H1 (cell line): ENCODE measurements at regions not wholly inside any gene's neighbourhood (a gene's known extent, or its start where the extent isn't known, plus 50 kb on each side); places are given as distances from the start of the nearest gene placed in this dataset.

ENCODE experiments used
- CTCF ChIA-PET: fragments of 300-600 bp; sonication (Branson Sonifier 250); formaldehyde crosslinking; loops from one replicate; lab custom pipeline; 2021; ENCODE audit not compliant: partially characterized antibody; lab: Charles Lee
- POLR2A ChIA-PET: fragments of 300-600 bp; sonication (Branson Sonifier 250); formaldehyde crosslinking; loops from one replicate; lab custom pipeline; 2021; ENCODE audit warnings: inconsistent platforms; ENCODE audit not compliant: partially characterized antibody; lab: Charles Lee
- DNase-seq, 2 experiments: peaks; one replicate each; pipeline versions ENCODE4 v3.0.0 to v3.0.0-alpha.2; 2010 to 2022; ENCODE audit warnings: low spot score in 2 of 2, low read depth in 1 of 2, mixed read lengths in 1 of 2
- FAIRE-seq: peaks from 2 replicates; lab custom pipeline; 2011; peaks lifted over from hg19 to GRCh38; lab: Jason Lieb, UNC
- H2AFZ ChIP-seq: 2 replicates; pipeline ENCODE4 v1.8.1; 2012; ENCODE audit warnings: low read length, inconsistent platforms
- H2AK5ac ChIP-seq: 2 replicates; pipeline ENCODE4 v1.6.1; 2013; ENCODE audit warnings: low read depth, low read length
- H2BK120ac ChIP-seq: replicated peaks from 2 replicates; pipeline ENCODE3; 2013; ENCODE audit warnings: low read depth, low read length, inconsistent platforms
- H2BK12ac ChIP-seq: 2 replicates; pipeline ENCODE4 v1.6.1; 2013; ENCODE audit warnings: low read depth, low read length
- H2BK15ac ChIP-seq: 2 replicates; pipeline ENCODE4 v1.6.1; 2013; ENCODE audit warnings: low read length
- H2BK20ac ChIP-seq: 2 replicates; pipeline ENCODE4 v1.6.1; 2013; ENCODE audit warnings: low read length
- H2BK5ac ChIP-seq: 2 replicates; pipeline ENCODE4 v1.6.1; 2013; ENCODE audit warnings: low read depth, low read length
- H3K14ac ChIP-seq: 2 replicates; pipeline ENCODE4 v1.6.1; 2013; ENCODE audit warnings: inconsistent platforms; ENCODE audit not compliant: insufficient read length
- H3K18ac ChIP-seq: 2 replicates; pipeline ENCODE4 v1.6.1; 2013; ENCODE audit warnings: low read length; ENCODE audit errors: extremely low read depth
- H3K23ac ChIP-seq: 2 replicates; pipeline ENCODE4 v1.6.1; 2013; ENCODE audit warnings: inconsistent platforms; ENCODE audit not compliant: insufficient read length
- H3K23me2 ChIP-seq: 2 replicates; pipeline ENCODE4 v1.6.1; 2013; ENCODE audit warnings: low read depth, low read length
- H3K27ac ChIP-seq: 2 replicates; pipeline ENCODE4 v1.6.1; 2011; ENCODE audit warnings: low read depth, low read length, inconsistent platforms
- H3K27me3 ChIP-seq, 4 experiments: replicated peaks in 1 of 4; 1 replicate in 1 of 4; 2 replicates in 3 of 4; pipeline versions ENCODE4 v1.6.1 to v1.8.1; 2011 to 2013; ENCODE audit warnings: low read length in 3 of 4, mild to moderate bottlenecking in 3 of 4, inconsistent platforms in 2 of 4, mixed read lengths in 2 of 4, moderate library complexity in 1 of 4; ENCODE audit not compliant: control insufficient read depth in 3 of 4, insufficient read depth in 3 of 4; ENCODE audit errors: extremely low read depth in 1 of 4
- H3K36me3 ChIP-seq, 4 experiments: 2 replicates each; pipeline versions ENCODE4 v1.6.1 to v1.8.1; 2011 to 2013; ENCODE audit warnings: mild to moderate bottlenecking in 4 of 4, low read length in 3 of 4, moderate library complexity in 2 of 4, control low read depth in 1 of 4, inconsistent platforms in 1 of 4; ENCODE audit not compliant: insufficient read depth in 4 of 4, control insufficient read depth in 2 of 4
- H3K4ac ChIP-seq: replicated peaks from 2 replicates; pipeline ENCODE3; 2013; ENCODE audit warnings: low read length, low read depth, mixed read lengths, inconsistent platforms; ENCODE audit not compliant: insufficient read length
- H3K4me1 ChIP-seq, 4 experiments: replicated peaks in 1 of 4; 1 replicate in 1 of 4; 2 replicates in 3 of 4; pipeline versions ENCODE4 v1.6.1 to v1.8.1; 2011 to 2013; ENCODE audit warnings: low read length in 3 of 4, inconsistent platforms in 2 of 4, mixed read lengths in 1 of 4; ENCODE audit not compliant: insufficient read depth in 4 of 4, control insufficient read depth in 3 of 4
- H3K4me2 ChIP-seq, 2 experiments: 2 replicates each; pipeline versions ENCODE4 v1.6.1 to v1.8.1; 2011 to 2013; ENCODE audit warnings: low read depth in 2 of 2, low read length in 2 of 2, control low read depth in 1 of 2, inconsistent platforms in 1 of 2, mild to moderate bottlenecking in 1 of 2; ENCODE audit not compliant: insufficient read depth in 1 of 2
- H3K4me3 ChIP-seq, 4 experiments: fragments of 200-600, 300-600 bp in 1 of 4; sonication (generic), shearing (Covaris generic), sonication (Bioruptor Twin) in 1 of 4; 2 replicates each; pipeline versions ENCODE4 v1.5.1 to v1.8.1; 2011 to 2016; ENCODE audit warnings: low read length in 4 of 4, low read depth in 3 of 4, control low read depth in 2 of 4, inconsistent platforms in 2 of 4, mild to moderate bottlenecking in 2 of 4, mixed read lengths in 1 of 4, moderate library complexity in 1 of 4; ENCODE audit not compliant: insufficient read depth in 2 of 4; ENCODE audit errors: extremely low read depth in 1 of 4
- H3K56ac ChIP-seq: replicated peaks from 2 replicates; pipeline ENCODE3; 2013; ENCODE audit warnings: low read depth, mild to moderate bottlenecking, mixed read lengths, low read length, inconsistent platforms; ENCODE audit not compliant: insufficient read length
- H3K79me1 ChIP-seq: 2 replicates; pipeline ENCODE4 v1.6.1; 2013; ENCODE audit warnings: low read depth, low read length, control low read depth
- H3K79me2 ChIP-seq, 2 experiments: 2 replicates each; pipeline versions ENCODE4 v1.6.1 to v1.8.1; 2012 to 2013; ENCODE audit warnings: low read length in 2 of 2, mild to moderate bottlenecking in 2 of 2, inconsistent platforms in 1 of 2; ENCODE audit not compliant: insufficient read depth in 2 of 2, control insufficient read depth in 1 of 2
- H3K9ac ChIP-seq, 4 experiments: replicated peaks in 1 of 4; 1 replicate in 1 of 4; 2 replicates in 3 of 4; pipeline versions ENCODE4 v1.6.1 to v1.8.1; 2011 to 2013; ENCODE audit warnings: low read depth in 3 of 4, low read length in 3 of 4, control low read depth in 2 of 4, mild to moderate bottlenecking in 2 of 4, moderate library complexity in 2 of 4, inconsistent platforms in 1 of 4; ENCODE audit errors: extremely low read depth in 1 of 4
- H3K9me3 ChIP-seq, 2 experiments: 2 replicates each; pipeline versions ENCODE4 v1.6.1 to v1.8.1; 2012 to 2013; ENCODE audit warnings: mild to moderate bottlenecking in 2 of 2, moderate library complexity in 2 of 2, control low read depth in 1 of 2, inconsistent platforms in 1 of 2, low read depth in 1 of 2, low read length in 1 of 2, mixed read lengths in 1 of 2; ENCODE audit not compliant: insufficient read depth in 2 of 2
- H4K20me1 ChIP-seq, 2 experiments: replicated peaks in 1 of 2; 2 replicates each; pipeline versions ENCODE3 to v1.8.1; 2011 to 2013; ENCODE audit warnings: inconsistent platforms in 2 of 2, low read length in 2 of 2, mild to moderate bottlenecking in 1 of 2; ENCODE audit not compliant: insufficient read depth in 2 of 2, control insufficient read depth in 1 of 2
- H4K5ac ChIP-seq: 2 replicates; pipeline ENCODE4 v1.6.1; 2013; ENCODE audit warnings: low read length, low read depth, mixed read lengths, inconsistent platforms; ENCODE audit not compliant: insufficient read length
- H4K8ac ChIP-seq: 2 replicates; pipeline ENCODE4 v1.8.0; 2013; ENCODE audit warnings: mild to moderate bottlenecking, moderate library complexity, low read length, inconsistent platforms; ENCODE audit not compliant: insufficient read depth; ENCODE audit errors: extremely low read depth
- H4K91ac ChIP-seq: replicated peaks from 2 replicates; pipeline ENCODE3; 2013; ENCODE audit warnings: low read length, mixed read lengths, inconsistent platforms; ENCODE audit not compliant: insufficient read length
- CHD1 ChIP-seq: IDR thresholded peaks from 2 replicates; pipeline ENCODE4 v1.6.1; 2012; ENCODE audit warnings: low read depth, low read length, improper control_type of control experiment
- E2F6 ChIP-seq: IDR thresholded peaks from 2 replicates; pipeline ENCODE4 v1.6.1; 2012; ENCODE audit warnings: inconsistent platforms
- EGR1 ChIP-seq: IDR thresholded peaks from 2 replicates; pipeline ENCODE4 v1.6.1; 2011; ENCODE audit warnings: low read depth, low read length, borderline replicate concordance
- POLR2AphosphoS5 ChIP-seq: IDR thresholded peaks from 2 replicates; pipeline ENCODE4 v1.6.1; 2011; ENCODE audit warnings: low read depth, low read length
- RBBP5 ChIP-seq: IDR thresholded peaks from 2 replicates; pipeline ENCODE4 v1.7.1; 2012; ENCODE audit warnings: low read depth, mild to moderate bottlenecking, inconsistent platforms, low read length, moderate library complexity, borderline replicate concordance
- SAP30 ChIP-seq: fragments of 300-600 bp; sonication (generic); IDR thresholded peaks from 2 replicates; pipeline ENCODE4 v1.7.1; 2012; ENCODE audit warnings: low read length, moderate library complexity, mild to moderate bottlenecking, inconsistent platforms; ENCODE audit not compliant: insufficient read depth, insufficient replicate concordance
- SIRT6 ChIP-seq: IDR thresholded peaks from one replicate; pipeline ENCODE4 v1.7.1; 2012; ENCODE audit warnings: low read length, inconsistent platforms
- SUZ12 ChIP-seq: fragments of 200-600 bp; sonication (generic); IDR thresholded peaks from 2 replicates; pipeline ENCODE4 v1.6.1; 2012; ENCODE audit warnings: mild to moderate bottlenecking, inconsistent platforms, low read length, moderate library complexity, mixed read lengths
- TCF12 ChIP-seq: IDR thresholded peaks from 2 replicates; pipeline ENCODE4 v1.6.1; 2011; ENCODE audit warnings: low read depth, mild to moderate bottlenecking, low read length
- WGBS, 2 experiments: shearing (Covaris generic) in 1 of 2; methylation state at CpG; one replicate each; pipeline versions ENCODE4 v1.1.6 to v1.1.7; 2013 to 2015; ENCODE audit warnings: low lambda C conversion rate in 2 of 2, mixed read lengths in 2 of 2, inconsistent platforms in 1 of 2, low coverage in 1 of 2, missing lambda C conversion rate in 1 of 2; ENCODE audit not compliant: insufficient replicate concordance in 2 of 2, insufficient coverage in 1 of 2, insufficient read length in 1 of 2; ENCODE audit errors: extremely low coverage in 1 of 2, missing lambda C conversion rate in 1 of 2; 5-methylcytosine and 5-hydroxymethylcytosine counted together
- TF ChIP-seq, protein P1 (sequence below): IDR thresholded peaks from 2 replicates; pipeline ENCODE4 v1.6.1; 2012; ENCODE audit warnings: inconsistent platforms

DNA sequence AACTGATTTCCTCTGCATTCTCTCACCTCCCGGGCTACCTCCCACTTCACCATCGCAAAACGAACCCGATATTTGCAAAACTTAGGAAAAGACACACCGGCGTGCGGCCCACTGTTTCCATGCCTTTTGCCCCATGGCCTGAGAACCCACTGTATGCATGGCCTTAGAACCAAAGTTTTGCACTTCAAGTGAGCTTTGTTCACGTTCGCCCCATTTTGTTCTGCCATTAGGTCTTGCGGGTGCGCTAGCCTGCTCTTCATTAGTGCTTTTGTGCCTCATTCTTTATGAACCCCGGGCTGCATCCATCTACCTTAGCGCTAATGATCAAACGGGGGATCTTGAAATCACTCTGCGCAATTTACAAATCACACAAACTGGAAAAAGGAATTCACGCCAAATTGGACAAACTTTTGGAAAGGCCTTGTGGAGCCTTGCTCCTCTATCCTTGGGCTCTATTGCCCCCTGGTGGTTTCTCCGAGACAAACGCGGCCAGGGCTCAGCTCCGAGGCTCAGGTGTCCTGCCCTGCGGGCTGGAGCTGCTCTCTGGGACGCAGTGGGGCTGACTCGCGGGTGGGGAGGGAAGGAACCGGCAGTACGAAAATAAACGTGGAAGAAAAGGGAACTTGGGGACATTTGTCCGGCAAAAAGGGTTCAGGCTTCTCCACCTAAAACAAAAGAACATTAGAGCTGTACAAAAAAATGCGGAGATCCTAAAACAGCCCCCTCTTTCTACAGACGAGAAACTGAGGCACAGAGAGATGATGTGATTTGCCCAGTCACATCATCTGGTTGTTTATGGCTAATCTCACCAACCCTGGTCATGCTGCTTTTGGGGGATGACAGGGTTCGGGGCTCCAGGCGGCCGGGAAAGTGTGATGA is 300.4 kb upstream of the NFE2L3 start:
- Histone ChIP-seq H3K36me3 (no peaks in the 10 kb centered on the region), H4K91ac (no peak overlapping the region), H4K8ac (no peak overlapping the region), H3K4ac (no peak overlapping the region), H3K27ac (no peak overlapping the region), H3K79me2 (no peaks in the 10 kb centered on the region), H2BK120ac (no peak overlapping the region), H2BK12ac (no peak overlapping the region), H3K9ac (no peak overlapping the region), H3K4me1 (peaks cover 0 to 5% (median 3%) of the 10 kb centered on the region in 4 experiments; a peak in 5 of 7 replicates), H3K4me2 (peak overlapping the region; percentile 62 to 86), H3K79me1 (no peaks in the 10 kb centered on the region), H3K18ac (0 out of 2 replicates have a peak overlapping the region, but pooled peaks have one; percentile 43), H3K27me3 (peaks cover 16 to 44% (median 32%) of the 10 kb centered on the region in 4 experiments; a peak in 6 of 7 replicates), H4K20me1 (no peaks in the 10 kb centered on the region), H3K23me2 (peaks cover 8% of the 10 kb centered on the region), H3K4me3 (peak overlapping the region; percentile 22 to 68 (median 34)), H3K9me3 (no peaks in the 10 kb centered on the region), H2AK5ac (no peak overlapping the region), H4K5ac (no peak overlapping the region), H3K14ac (no peak overlapping the region), H2BK5ac (no peak overlapping the region), H3K56ac (no peak overlapping the region), H2AFZ (peak overlapping the region; percentile 37; the same call in 1 of the 2 replicates), H2BK15ac (no peak overlapping the region), H2BK20ac (no peak overlapping the region), H3K23ac (no peak overlapping the region)
- DNase-seq (peak in 1 of 2 experiments; percentile 91), FAIRE-seq (peak; percentile 65)
- 37% methylated on average over 33 of the region's 33 CpGs; no CpG with 5 or more reads in 1 of the 2 experiments for WGBS, 2 experiments
- ChIA-PET CTCF (interaction anchor here (0.5 to 5.2 kb wide), 36 partner anchors 8 to 568 kb away, joined by 3 to 63 read pairs (median 4); no protein-coding TSS in a partner anchor), POLR2A (interaction anchor here (0.5 to 0.6 kb wide), 2 partner anchors 276 to 418 kb away, joined by 3 to 4 read pairs; no protein-coding TSS in a partner anchor)
- TF ChIP-seq EGR1 (no peak), POLR2AphosphoS5 (no peak), RBBP5 (no peak), TCF12 (no peak), SIRT6 (no peak), SUZ12 (no peak), SAP30 (no peak), CHD1 (no peak), E2F6 (0 out of 2 replicates have a peak, but pooled peaks have one; percentile 7)
- TF ChIP-seq, protein P1, sequence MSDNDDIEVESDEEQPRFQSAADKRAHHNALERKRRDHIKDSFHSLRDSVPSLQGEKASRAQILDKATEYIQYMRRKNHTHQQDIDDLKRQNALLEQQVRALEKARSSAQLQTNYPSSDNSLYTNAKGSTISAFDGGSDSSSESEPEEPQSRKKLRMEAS, result no peak; the same call in 1 of the 2 replicates
